Uterus (tissue), 3 donors: ENCODE measurements at regions not wholly inside any gene's neighbourhood (a gene's known extent, or its start where the extent isn't known, plus 50 kb on each side); places are given as distances from the start of the nearest gene placed in this dataset.

Experiments
- DNase-seq, 2 donors: peaks; one replicate each; pipeline ENCODE4 v3.0.0-alpha.2; 2019 to 2020
- H3K27ac ChIP-seq, 2 donors: fragments of 200-600 bp; sonication (generic); 1 replicate in 1 of 2; 2 replicates in 1 of 2; pipeline ENCODE4 v1.5.1; 2016 to 2018
- H3K27me3 ChIP-seq, 2 donors: fragments of 200-600 bp; sonication (generic); one replicate each; pipeline ENCODE4 v1.5.1; 2018 to 2019; ENCODE audit warnings: control low read depth in 1 of 2
- H3K36me3 ChIP-seq, 2 donors: fragments of 200-600 bp; sonication (generic); one replicate each; pipeline ENCODE4 v1.5.1; 2019; ENCODE audit warnings: control low read depth in 1 of 2
- H3K4me1 ChIP-seq, 2 donors: fragments of 200-600 bp; sonication (generic); one replicate each; pipeline ENCODE4 v1.5.1; 2018 to 2019; ENCODE audit warnings: control low read depth in 1 of 2
- H3K4me3 ChIP-seq, 2 donors: fragments of 200-600 bp; sonication (generic); 1 replicate in 1 of 2; 2 replicates in 1 of 2; pipeline ENCODE4 v1.5.1; 2018 to 2019; ENCODE audit warnings: mild to moderate bottlenecking in 1 of 2
- H3K9me3 ChIP-seq, 2 donors: fragments of 200-600 bp; sonication (generic); one replicate each; pipeline ENCODE4 v1.5.1; 2019; ENCODE audit warnings: control low read depth in 1 of 2
- POLR2A ChIP-seq, 2 donors: fragments of 450-650 bp; IDR thresholded peaks; one replicate each; pipeline ENCODE4 v1.6.1; 2016; ENCODE audit warnings: antibody characterized with exemption in 2 of 2, mild to moderate bottlenecking in 1 of 2, moderate library complexity in 1 of 2
- intact Hi-C: fragments of 100-400 bp; cut with DNase I; formaldehyde crosslinking; loops from one replicate; pipeline ENCODE4 v1.15.1; 2023; ENCODE audit warnings: low total_unique reads
- TF ChIP-seq, protein P1 (sequence below), 4 experiments: fragments of 200-600 bp in 2 of 4; fragments of 450-650 bp in 2 of 4; sonication (generic) in 2 of 4; IDR thresholded peaks; one replicate each; pipeline ENCODE4 v1.5.1; 2016 to 2019; ENCODE audit warnings: antibody characterized with exemption in 4 of 4, mild to moderate bottlenecking in 2 of 4, moderate library complexity in 1 of 4
- donor health status: DM: yes; HTN: yes; CAD: no.

DNA sequence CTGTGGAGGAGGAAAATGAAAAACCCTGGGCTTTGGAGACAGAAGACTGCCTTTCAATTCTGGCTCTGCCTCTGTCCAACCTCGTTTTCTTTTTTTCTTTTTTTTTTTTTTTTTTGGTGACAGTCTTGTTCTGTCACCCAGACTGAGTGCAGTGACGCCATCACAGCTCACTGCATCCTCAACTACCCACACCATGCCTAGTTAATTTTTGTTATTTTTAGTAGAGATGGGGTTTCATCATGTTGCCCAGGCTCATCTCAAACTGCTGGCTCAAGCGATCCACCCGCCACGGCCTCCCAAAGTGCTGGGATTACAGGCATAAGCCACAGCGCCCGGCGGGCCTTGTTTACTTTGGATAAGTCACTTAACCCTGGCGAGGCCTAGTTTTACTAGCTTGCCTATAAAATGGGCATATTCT lies 66.3 kb upstream of the SLC25A26 start:
- TF ChIP-seq POLR2A (IDR thresholded peaks at IDR 0.05), result no peak
- TF ChIP-seq, protein P1, sequence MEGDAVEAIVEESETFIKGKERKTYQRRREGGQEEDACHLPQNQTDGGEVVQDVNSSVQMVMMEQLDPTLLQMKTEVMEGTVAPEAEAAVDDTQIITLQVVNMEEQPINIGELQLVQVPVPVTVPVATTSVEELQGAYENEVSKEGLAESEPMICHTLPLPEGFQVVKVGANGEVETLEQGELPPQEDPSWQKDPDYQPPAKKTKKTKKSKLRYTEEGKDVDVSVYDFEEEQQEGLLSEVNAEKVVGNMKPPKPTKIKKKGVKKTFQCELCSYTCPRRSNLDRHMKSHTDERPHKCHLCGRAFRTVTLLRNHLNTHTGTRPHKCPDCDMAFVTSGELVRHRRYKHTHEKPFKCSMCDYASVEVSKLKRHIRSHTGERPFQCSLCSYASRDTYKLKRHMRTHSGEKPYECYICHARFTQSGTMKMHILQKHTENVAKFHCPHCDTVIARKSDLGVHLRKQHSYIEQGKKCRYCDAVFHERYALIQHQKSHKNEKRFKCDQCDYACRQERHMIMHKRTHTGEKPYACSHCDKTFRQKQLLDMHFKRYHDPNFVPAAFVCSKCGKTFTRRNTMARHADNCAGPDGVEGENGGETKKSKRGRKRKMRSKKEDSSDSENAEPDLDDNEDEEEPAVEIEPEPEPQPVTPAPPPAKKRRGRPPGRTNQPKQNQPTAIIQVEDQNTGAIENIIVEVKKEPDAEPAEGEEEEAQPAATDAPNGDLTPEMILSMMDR (IDR thresholded peaks at IDR 0.05), result no peak
- Histone ChIP-seq H3K9me3 (no peaks in the 10 kb centered on the region), H3K4me1 (no peaks in the 10 kb centered on the region), H3K36me3 (no peaks in the 10 kb centered on the region), H3K27ac (peak overlapping the region in 1 of 2 donors; percentile 47), H3K27me3 (no peaks in the 10 kb centered on the region), H3K4me3 (peak overlapping the region; percentile 26 to 27)
- intact Hi-C loops, result no loop called here
- DNase-seq, result no peak

DNA sequence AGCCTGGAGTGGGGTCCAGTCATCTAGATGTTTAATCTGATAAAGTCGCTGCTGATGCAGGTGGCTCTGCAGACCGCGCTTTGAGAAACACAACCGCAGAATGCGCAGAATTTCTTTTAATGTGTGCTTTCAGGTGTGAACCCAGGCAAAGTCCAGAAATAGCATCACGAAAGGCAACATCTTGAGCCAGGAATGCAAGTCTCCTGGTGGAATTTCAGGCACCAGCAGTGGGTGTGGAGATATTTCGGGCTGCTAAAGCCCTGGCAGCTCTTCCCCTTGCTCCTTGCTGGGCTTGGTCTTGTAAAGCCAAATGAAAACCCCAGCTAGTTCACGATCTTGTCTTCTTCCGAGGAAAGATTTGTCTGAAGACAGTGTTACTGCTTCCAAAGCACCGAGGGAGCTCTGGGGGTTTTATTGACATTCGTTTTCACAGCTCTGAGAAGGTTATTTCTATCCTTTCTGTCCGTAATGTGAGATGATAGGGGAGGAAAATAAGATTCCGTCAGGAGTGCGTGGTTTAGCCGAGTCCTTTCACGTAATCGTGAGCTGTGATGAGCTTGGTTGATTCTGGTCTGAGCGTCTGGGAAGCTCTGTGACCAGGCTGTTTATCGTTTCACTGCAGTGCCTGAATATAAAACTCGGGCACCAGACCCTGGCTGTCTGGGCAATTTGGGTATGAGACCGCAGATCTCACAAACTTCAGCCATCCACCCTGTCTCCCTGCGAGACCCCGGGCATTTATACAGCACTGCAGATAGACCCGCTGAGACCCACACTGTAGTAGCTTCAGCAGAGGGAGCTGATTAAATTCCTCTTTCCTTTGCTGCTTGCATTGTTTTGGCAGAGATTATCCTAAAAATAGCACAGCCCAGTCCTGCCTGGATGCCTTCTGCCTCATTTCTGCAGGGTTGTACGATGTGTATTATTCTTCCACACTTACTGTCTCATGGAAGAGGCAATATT lies 67.0 kb upstream of the SLC25A26 start:
- intact Hi-C loops, result no loop called here
- TF ChIP-seq POLR2A (IDR thresholded peaks at IDR 0.05), result no peak
- TF ChIP-seq, protein P1 (IDR thresholded peaks at IDR 0.05), result no peak
- no peaks in the 10 kb centered on the region for H3K27me3 ChIP-seq
- H3K4me3 ChIP-seq, result peak overlapping the region; percentile 26 to 27
- no peaks in the 10 kb centered on the region for H3K4me1 ChIP-seq
- no peaks in the 10 kb centered on the region for H3K36me3 ChIP-seq
- DNase-seq, result no peak
- peak overlapping the region; percentile 26 to 47 for H3K27ac ChIP-seq
- no peaks in the 10 kb centered on the region for H3K9me3 ChIP-seq

DNA sequence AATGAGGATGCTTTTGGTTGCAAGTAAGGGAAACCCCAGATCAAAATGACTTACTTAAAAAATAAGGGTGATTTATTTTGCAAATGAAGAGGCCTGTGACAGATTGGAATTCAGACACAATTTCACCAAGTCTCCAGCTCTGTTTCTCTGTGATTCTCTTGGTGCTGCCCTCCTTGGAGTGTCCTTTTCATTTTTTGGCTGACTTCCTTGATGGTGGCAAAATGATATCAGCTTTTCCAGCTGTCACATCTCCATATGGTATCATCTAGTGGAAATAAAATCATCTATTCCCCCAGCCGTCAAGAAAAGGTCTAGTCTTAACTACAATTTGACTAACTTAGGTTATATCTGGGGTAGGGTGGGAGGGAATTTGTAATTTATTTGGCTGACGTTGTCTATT lies 68.5 kb upstream of the SLC25A26 start:
- H3K9me3 ChIP-seq, result no peaks in the 10 kb centered on the region
- TF ChIP-seq, protein P1 (IDR thresholded peaks at IDR 0.05), result no peak
- TF ChIP-seq POLR2A (IDR thresholded peaks at IDR 0.05), result no peak
- H3K4me1 ChIP-seq, result no peaks in the 10 kb centered on the region
- H3K36me3 ChIP-seq, result no peaks in the 10 kb centered on the region
- DNase-seq, result no peak
- no peaks in the 10 kb centered on the region for H3K27me3 ChIP-seq
- intact Hi-C loops, result no loop called here
- H3K27ac ChIP-seq, result no peak overlapping the region
- no peak overlapping the region for H3K4me3 ChIP-seq

DNA sequence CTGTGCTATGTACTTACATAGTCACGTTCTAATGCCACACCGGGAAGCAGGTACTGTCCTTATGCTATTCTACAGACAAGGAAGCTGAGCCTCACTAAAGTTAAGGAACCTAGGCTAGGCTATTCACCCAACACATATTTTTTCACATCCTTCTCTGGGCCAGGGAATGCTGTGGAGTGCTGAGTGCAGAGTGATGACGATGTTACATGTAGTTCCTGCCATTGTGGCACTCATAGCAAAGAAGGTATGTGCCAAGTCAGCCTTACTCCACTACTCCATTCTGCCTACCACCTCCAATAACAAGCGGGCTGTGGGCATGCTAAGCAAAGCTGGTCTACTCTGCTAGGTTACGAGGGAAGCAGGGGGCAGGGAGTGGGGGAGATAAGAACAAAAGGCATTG lies 69.8 kb upstream of the SLC25A26 start:
- no peak for DNase-seq
- TF ChIP-seq, protein P1 (IDR thresholded peaks at IDR 0.05), result no peak
- TF ChIP-seq POLR2A (IDR thresholded peaks at IDR 0.05), result no peak
- H3K4me3 ChIP-seq, result no peak overlapping the region
- no peak overlapping the region for H3K27ac ChIP-seq
- intact Hi-C loops, result no loop called here
- no peaks in the 10 kb centered on the region for H3K4me1 ChIP-seq
- H3K27me3 ChIP-seq, result no peaks in the 10 kb centered on the region
- H3K36me3 ChIP-seq, result no peaks in the 10 kb centered on the region
- H3K9me3 ChIP-seq, result no peaks in the 10 kb centered on the region

DNA sequence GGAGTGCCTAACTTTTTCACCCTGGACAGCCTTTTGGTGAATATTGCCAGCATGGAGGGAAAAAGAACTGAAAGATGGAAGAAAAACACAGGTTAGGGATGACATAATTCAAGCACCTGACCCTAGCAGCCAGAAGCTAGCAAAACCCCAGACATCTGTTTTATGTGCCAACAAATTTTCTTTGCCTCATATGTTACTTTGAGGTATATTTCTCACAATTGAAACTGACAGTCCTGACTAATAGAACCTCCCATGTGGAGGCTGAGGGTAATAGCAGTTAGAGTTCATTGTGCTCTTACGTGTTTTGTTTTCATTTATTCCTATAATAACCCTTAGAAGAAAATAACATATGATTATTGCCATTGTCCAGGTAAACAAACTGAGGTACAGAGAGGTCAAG lies 71.5 kb upstream of the SLC25A26 start:
- Histone ChIP-seq H3K9me3 (no peaks in the 10 kb centered on the region), H3K27me3 (no peaks in the 10 kb centered on the region), H3K27ac (no peak overlapping the region), H3K36me3 (no peaks in the 10 kb centered on the region), H3K4me3 (no peak overlapping the region), H3K4me1 (no peaks in the 10 kb centered on the region)
- DNase-seq, result no peak
- intact Hi-C loops, result no loop called here
- no peak for TF ChIP-seq POLR2A (IDR thresholded peaks at IDR 0.05)
- TF ChIP-seq, protein P1 (IDR thresholded peaks at IDR 0.05), result no peak
